SJSA1 (cell line): ENCODE measurements at regions not wholly inside any gene's neighbourhood (a gene's known extent, or its start where the extent isn't known, plus 50 kb on each side); places are given as distances from the start of the nearest gene placed in this dataset.

ENCODE experiments used
- DNase-seq, 2 experiments: peaks; one replicate each; pipeline ENCODE4 v3.0.0-alpha.2; 2015 to 2020; ENCODE audit warnings: low spot score in 2 of 2, low read depth in 1 of 2
- H3K27ac ChIP-seq: fragments of 250-450 bp; sonication (Bioruptor Pico); 2 replicates; pipeline ENCODE4 v1.5.1; 2020; ENCODE audit warnings: mild to moderate bottlenecking, moderate library complexity
- H3K27me3 ChIP-seq: fragments of 250-450 bp; sonication (Bioruptor Pico); replicated peaks from 2 replicates; pipeline ENCODE4 v1.5.1; 2020; ENCODE audit warnings: mild to moderate bottlenecking, moderate library complexity
- H3K36me3 ChIP-seq: fragments of 250-450 bp; sonication (Bioruptor Pico); 2 replicates; pipeline ENCODE4 v1.5.1; 2020; ENCODE audit warnings: mild to moderate bottlenecking
- H3K4me1 ChIP-seq: fragments of 250-450 bp; sonication (Bioruptor Pico); replicated peaks from 2 replicates; pipeline ENCODE4 v1.6.1; 2021; ENCODE audit warnings: mild to moderate bottlenecking
- H3K4me3 ChIP-seq: fragments of 250-450 bp; sonication (Bioruptor Pico); 2 replicates; pipeline ENCODE4 v1.5.1; 2020; ENCODE audit warnings: mild to moderate bottlenecking
- H3K9me3 ChIP-seq: fragments of 250-450 bp; sonication (Bioruptor Pico); replicated peaks from 2 replicates; pipeline ENCODE4 v1.5.1; 2020; ENCODE audit warnings: mild to moderate bottlenecking

GRCh38 chr1:8146257-8146855 lies 120.2 kb upstream of the ERRFI1 start:
- Histone ChIP-seq H3K36me3 (no peaks in the 10 kb centered on the region), H3K4me3 (no peak overlapping the region), H3K27me3 (no peaks in the 10 kb centered on the region), H3K9me3 (peaks cover 9% of the 10 kb centered on the region), H3K4me1 (peaks cover 24% of the 10 kb centered on the region), H3K27ac (peak overlapping the region; percentile 40; the same call in 1 of the 2 replicates)
- DNase-seq = no peak

- Histone ChIP-seq H3K36me3 (no peaks in the 10 kb centered on the region), H3K4me1 (peaks cover 24% of the 10 kb centered on the region), H3K4me3 (no peak overlapping the region), H3K9me3 (peaks cover 9% of the 10 kb centered on the region), H3K27me3 (no peaks in the 10 kb centered on the region), H3K27ac (peak overlapping the region; percentile 40; the same call in 1 of the 2 replicates)
- peak; percentile 72 to 77 for DNase-seq
Observed at GRCh38 chr1:8145545-8146202, 119.6 kb upstream of the ERRFI1 start.

- Histone ChIP-seq H3K36me3 (no peaks in the 10 kb centered on the region), H3K4me1 (peaks cover 24% of the 10 kb centered on the region), H3K27ac (no peak overlapping the region), H3K4me3 (no peak overlapping the region), H3K27me3 (no peaks in the 10 kb centered on the region), H3K9me3 (peaks cover 9% of the 10 kb centered on the region)
- DNase-seq = no peak
Observed at GRCh38 chr1:8144323-8144722, 118.2 kb upstream of the ERRFI1 start.

- Histone ChIP-seq H3K4me3 (no peak overlapping the region), H3K27me3 (no peaks in the 10 kb centered on the region), H3K9me3 (peaks cover 9% of the 10 kb centered on the region), H3K36me3 (no peaks in the 10 kb centered on the region), H3K4me1 (peaks cover 30% of the 10 kb centered on the region), H3K27ac (peak overlapping the region; percentile 59)
- peak in 1 of 2 experiments; percentile 56 for DNase-seq
Observed at GRCh38 chr1:8142955-8143629, 117.0 kb upstream of the ERRFI1 start.

GRCh38 chr1:8139941-8140340 lies 113.8 kb upstream of the ERRFI1 start:
- Histone ChIP-seq H3K9me3 (peaks cover 2% of the 10 kb centered on the region), H3K4me1 (peaks cover 41% of the 10 kb centered on the region), H3K27me3 (no peaks in the 10 kb centered on the region), H3K4me3 (no peak overlapping the region), H3K27ac (no peak overlapping the region), H3K36me3 (no peaks in the 10 kb centered on the region)
- DNase-seq = no peak

GRCh38 chr1:8139383-8139782 lies 113.3 kb upstream of the ERRFI1 start:
- Histone ChIP-seq H3K4me3 (no peak overlapping the region), H3K27ac (no peak overlapping the region), H3K36me3 (no peaks in the 10 kb centered on the region), H3K4me1 (peaks cover 46% of the 10 kb centered on the region), H3K9me3 (no peaks in the 10 kb centered on the region), H3K27me3 (no peaks in the 10 kb centered on the region)
- no peak for DNase-seq

- H3K27ac ChIP-seq = no peak overlapping the region
Observed at GRCh38 chr1:8138673-8139072, 112.6 kb upstream of the ERRFI1 start.

GRCh38 chr1:8137481-8138244 lies 111.6 kb upstream of the ERRFI1 start:
- Histone ChIP-seq H3K36me3 (no peaks in the 10 kb centered on the region), H3K27ac (peak overlapping the region; percentile 62), H3K27me3 (no peaks in the 10 kb centered on the region), H3K4me1 (peaks cover 55% of the 10 kb centered on the region), H3K4me3 (no peak overlapping the region), H3K9me3 (no peaks in the 10 kb centered on the region)
- DNase-seq = peak; percentile 87 to 92

More at GRCh38 chr1:8138673-8139072, 112.6 kb upstream of the ERRFI1 start:
- Histone ChIP-seq H3K9me3 (no peaks in the 10 kb centered on the region), H3K36me3 (no peaks in the 10 kb centered on the region), H3K4me3 (no peak overlapping the region), H3K4me1 (peaks cover 53% of the 10 kb centered on the region), H3K27me3 (no peaks in the 10 kb centered on the region)
- DNase-seq = no peak

GRCh38 chr1:8136766-8137165 lies 110.7 kb upstream of the ERRFI1 start:
- Histone ChIP-seq H3K4me1 (peaks cover 57% of the 10 kb centered on the region), H3K36me3 (no peaks in the 10 kb centered on the region), H3K9me3 (no peaks in the 10 kb centered on the region), H3K27me3 (no peaks in the 10 kb centered on the region), H3K27ac (no peak overlapping the region), H3K4me3 (no peak overlapping the region)
- no peak for DNase-seq

GRCh38 chr1:8135250-8135649 lies 109.1 kb upstream of the ERRFI1 start:
- H3K27me3 ChIP-seq = no peaks in the 10 kb centered on the region
- H3K9me3 ChIP-seq = no peaks in the 10 kb centered on the region
- H3K4me1 ChIP-seq = peaks cover 57% of the 10 kb centered on the region
- H3K4me3 ChIP-seq = no peak overlapping the region
- no peak for DNase-seq
- H3K27ac ChIP-seq = peak overlapping the region; percentile 63
- no peaks in the 10 kb centered on the region for H3K36me3 ChIP-seq

GRCh38 chr1:8134546-8135235 lies 108.6 kb upstream of the ERRFI1 start:
- Histone ChIP-seq H3K9me3 (no peaks in the 10 kb centered on the region), H3K27ac (peak overlapping the region; percentile 63), H3K36me3 (no peaks in the 10 kb centered on the region), H3K27me3 (no peaks in the 10 kb centered on the region), H3K4me1 (peaks cover 57% of the 10 kb centered on the region), H3K4me3 (peak overlapping the region; percentile 11)
- DNase-seq = peak; percentile 56 to 59

GRCh38 chr1:8133657-8134430 lies 107.7 kb upstream of the ERRFI1 start:
- H3K27ac ChIP-seq = peak overlapping the region; percentile 63
- peak overlapping the region; percentile 11 for H3K4me3 ChIP-seq
- H3K4me1 ChIP-seq = peaks cover 57% of the 10 kb centered on the region
- no peaks in the 10 kb centered on the region for H3K9me3 ChIP-seq
- peak; percentile 64 to 84 for DNase-seq
- H3K36me3 ChIP-seq = no peaks in the 10 kb centered on the region
- H3K27me3 ChIP-seq = no peaks in the 10 kb centered on the region
